HepG2 (cell line): ENCODE measurements at regions not wholly inside any gene's neighbourhood (a gene's known extent, or its start where the extent isn't known, plus 50 kb on each side); places are given as distances from the start of the nearest gene placed in this dataset.

ENCODE experiments used
- ATAC-seq: fragments of 200-7000 bp; cut with Tn5 transposase; 3 replicates; pipeline ENCODE4 v1.9.1; 2020; ENCODE audit warnings: mild to moderate bottlenecking, moderate library complexity
- BruUV-seq: library from RNA; stranded (reverse); fragments of 400-500 nt; replicated peaks from 2 replicates; lab custom pipeline; 2021; lab: Mats Ljungman, UMichigan
- CTCF ChIA-PET: fragments of 300-600 bp; formaldehyde crosslinking; extraction: SDS; loops from one replicate; lab custom pipeline; 2021; ENCODE audit warnings: low total read pairs, inconsistent platforms, low intra/inter-chr PET ratio; lab: Yijun Ruan, JAX
- POLR2A ChIA-PET: fragments of 350-600 bp; sonication (Branson Sonifier 250); formaldehyde crosslinking; loops from one replicate; lab custom pipeline; 2020; ENCODE audit warnings: antibody characterized with exemption, inconsistent platforms; lab: Yijun Ruan, JAX
- DNase-seq: peaks from one replicate; pipeline ENCODE4 v3.0.0-alpha.2; 2015; ENCODE audit warnings: low spot score
- FAIRE-seq: peaks from 3 replicates; lab custom pipeline; 2011; peaks lifted over from hg19 to GRCh38; lab: Jason Lieb, UNC
- H2AFZ ChIP-seq: one replicate; pipeline ENCODE4 v1.6.1; 2011; ENCODE audit warnings: low read length, inconsistent platforms
- H3K27ac ChIP-seq: fragments of 300-600 bp; 3 replicates; pipeline ENCODE4 v1.8.0; 2011; ENCODE audit warnings: mixed run types, mild to moderate bottlenecking, mixed read lengths, low read length, inconsistent platforms; ENCODE audit not compliant: insufficient read depth; ENCODE audit errors: extremely low read length
- H3K27me3 ChIP-seq, 2 experiments: fragments of 200-600 bp in 1 of 2; 2 replicates in 1 of 2; 3 replicates in 1 of 2; pipeline versions ENCODE4 v1.6.0 to v1.8.0; 2011; ENCODE audit warnings: low read length in 2 of 2, mild to moderate bottlenecking in 2 of 2, moderate library complexity in 2 of 2, inconsistent platforms in 1 of 2; ENCODE audit not compliant: insufficient read depth in 2 of 2, control insufficient read depth in 1 of 2
- H3K36me3 ChIP-seq, 2 experiments: fragments of 200-600 bp in 1 of 2; replicated peaks in 1 of 2; 2 replicates in 1 of 2; 3 replicates in 1 of 2; pipeline versions ENCODE4 v1.5.1 to v1.8.0; 2011; ENCODE audit warnings: low read length in 2 of 2, inconsistent platforms in 1 of 2; ENCODE audit not compliant: insufficient read depth in 2 of 2, control insufficient read depth in 1 of 2
- H3K4me1 ChIP-seq: 2 replicates; pipeline ENCODE4 v1.5.1; 2012; ENCODE audit warnings: low read length, inconsistent platforms; ENCODE audit not compliant: insufficient read depth
- H3K4me2 ChIP-seq: 2 replicates; pipeline ENCODE4 v1.6.0; 2011; ENCODE audit warnings: low read depth, low read length, inconsistent platforms
- H3K4me3 ChIP-seq, 3 experiments: fragments of 200-600 bp in 1 of 3; sonication (generic), shearing (Covaris generic) in 1 of 3; replicated peaks in 1 of 3; 2 replicates each; pipeline ENCODE4 v1.5.1; 2011 to 2016; ENCODE audit warnings: low read length in 3 of 3, inconsistent platforms in 2 of 3, low read depth in 2 of 3, mild to moderate bottlenecking in 2 of 3, control low read depth in 1 of 3, mixed read lengths in 1 of 3; ENCODE audit not compliant: insufficient read depth in 1 of 3
- H3K79me2 ChIP-seq: one replicate; pipeline ENCODE4 v1.6.1; 2011; ENCODE audit warnings: low read length, inconsistent platforms; ENCODE audit not compliant: insufficient read depth
- H3K9ac ChIP-seq: 2 replicates; pipeline ENCODE4 v1.6.0; 2011; ENCODE audit warnings: mild to moderate bottlenecking, low read depth, low read length, inconsistent platforms; ENCODE audit not compliant: insufficient read depth
- H3K9me3 ChIP-seq: 2 replicates; pipeline ENCODE4 v1.5.1; 2012; ENCODE audit warnings: mild to moderate bottlenecking, low read length
- H4K20me1 ChIP-seq: 2 replicates; pipeline ENCODE4 v1.6.0; 2011; ENCODE audit warnings: inconsistent platforms, mild to moderate bottlenecking, low read length, moderate library complexity; ENCODE audit not compliant: insufficient read depth
- DR1 ChIP-seq: sonication (generic); formaldehyde crosslinking; IDR thresholded peaks from 2 replicates; pipeline ENCODE4 v1.8.0; 2021; ENCODE audit warnings: mild to moderate bottlenecking, missing genetic modification reagents, inconsistent platforms
- FOXA3 ChIP-seq: IDR thresholded peaks from 2 replicates; pipeline ENCODE4 v1.6.1; 2016; ENCODE audit warnings: missing genetic modification reagents, missing compliant biosample characterization
- SMAD1 ChIP-seq: sonication (generic); formaldehyde crosslinking; IDR thresholded peaks from 2 replicates; pipeline ENCODE4 v1.4.0; 2020; ENCODE audit warnings: missing genetic modification reagents, low read depth, mild to moderate bottlenecking, borderline replicate concordance
- TEAD2 ChIP-seq: sonication (generic); formaldehyde crosslinking; IDR thresholded peaks from 2 replicates; pipeline ENCODE4 v1.9.0; 2021; ENCODE audit warnings: missing genetic modification reagents
- U2AF2 ChIP-seq: fragments of 200-400 bp; formaldehyde crosslinking; IDR thresholded peaks from 2 replicates; pipeline ENCODE4 v1.6.1; 2017; ENCODE audit warnings: low read depth, mild to moderate bottlenecking, low read length
- ZBTB21 ChIP-seq: sonication (generic); formaldehyde crosslinking; IDR thresholded peaks from 2 replicates; pipeline ENCODE4 v1.4.0; 2020; ENCODE audit warnings: missing genetic modification reagents
- ZFP1 ChIP-seq: IDR thresholded peaks from 2 replicates; pipeline ENCODE4 v1.6.1; 2016
- ZFP62 ChIP-seq: sonication (generic); formaldehyde crosslinking; IDR thresholded peaks from 2 replicates; pipeline ENCODE4 v1.4.0; 2020; ENCODE audit warnings: missing genetic modification reagents
- ZNF253 ChIP-seq: sonication (generic); formaldehyde crosslinking; IDR thresholded peaks from 2 replicates; pipeline ENCODE4 v1.8.0; 2022; ENCODE audit warnings: mild to moderate bottlenecking, missing genetic modification reagents, borderline replicate concordance
- ZNF30 ChIP-seq: sonication (generic); formaldehyde crosslinking; IDR thresholded peaks from 2 replicates; pipeline ENCODE4 v1.5.0; 2020; ENCODE audit warnings: mild to moderate bottlenecking, missing genetic modification reagents
- ZNF574 ChIP-seq: sonication (generic); formaldehyde crosslinking; IDR thresholded peaks from 2 replicates; pipeline ENCODE4 v1.4.0; 2020; ENCODE audit warnings: missing genetic modification reagents
- WGBS: methylation state at CpG from one replicate; pipeline ENCODE4 v1.1.6; 2017; ENCODE audit warnings: low lambda C conversion rate; 5-methylcytosine and 5-hydroxymethylcytosine counted together
- in situ Hi-C: cut with HindIII; loops from 2 replicates; pipeline ENCODE4 v1.10.0; 2017; ENCODE audit warnings: low pct_unique_long_range_greater_than_20kb; ENCODE audit not compliant: extremely low pct_ligation_motif_present
- intact Hi-C: fragments of 100-400 bp; cut with micrococcal nuclease; formaldehyde crosslinking; loops from one replicate; pipeline ENCODE4 v1.10.0; 2022; ENCODE audit not compliant: unreplicated experiment

GRCh38 chr2:17263570-17263968 is 254.7 kb downstream of the RAD51AP2 start:
- Histone ChIP-seq H3K4me2 (no peak overlapping the region), H4K20me1 (no peaks in the 10 kb centered on the region), H3K9me3 (no peaks in the 10 kb centered on the region), H3K27ac (no peak overlapping the region), H3K36me3 (no peaks in the 10 kb centered on the region), H3K4me1 (no peaks in the 10 kb centered on the region), H3K9ac (no peak overlapping the region), H3K4me3 (no peak overlapping the region), H2AFZ (no peak overlapping the region), H3K27me3 (no peaks in the 10 kb centered on the region), H3K79me2 (no peaks in the 10 kb centered on the region)
- FAIRE-seq (no peak), ATAC-seq (no peak), DNase-seq (no peak)
- CTCF ChIA-PET = no interaction called here
- intact Hi-C loops = no loop called here
- 10% methylated on average over 2 of the region's 2 CpGs for WGBS
- no TSS peak for BruUV-seq
- in situ Hi-C loops = no loop called here
- no peak for TF ChIP-seq ZFP1 (CRISPR knock-in tag)
- TF ChIP-seq FOXA3 (CRISPR knock-in tag) = no peak
- TF ChIP-seq U2AF2 = no peak
- TF ChIP-seq ZNF30 (CRISPR knock-in tag) = no peak
- no peak for TF ChIP-seq DR1 (CRISPR knock-in tag)
- TF ChIP-seq ZFP62 (CRISPR knock-in tag) = no peak
- no peak for TF ChIP-seq ZBTB21 (CRISPR knock-in tag)
- no peak for TF ChIP-seq TEAD2 (CRISPR knock-in tag)
- no peak for TF ChIP-seq SMAD1
- TF ChIP-seq ZNF574 (CRISPR knock-in tag) = no peak
- no peak for TF ChIP-seq ZNF253 (CRISPR knock-in tag)
- POLR2A ChIA-PET = no interaction called here
